ENCODE measurements at regions not wholly inside any gene's neighbourhood (a gene's known extent, or its start where the extent isn't known, plus 50 kb on each side); places are given as distances from the start of the nearest gene placed in this dataset.

DNA sequence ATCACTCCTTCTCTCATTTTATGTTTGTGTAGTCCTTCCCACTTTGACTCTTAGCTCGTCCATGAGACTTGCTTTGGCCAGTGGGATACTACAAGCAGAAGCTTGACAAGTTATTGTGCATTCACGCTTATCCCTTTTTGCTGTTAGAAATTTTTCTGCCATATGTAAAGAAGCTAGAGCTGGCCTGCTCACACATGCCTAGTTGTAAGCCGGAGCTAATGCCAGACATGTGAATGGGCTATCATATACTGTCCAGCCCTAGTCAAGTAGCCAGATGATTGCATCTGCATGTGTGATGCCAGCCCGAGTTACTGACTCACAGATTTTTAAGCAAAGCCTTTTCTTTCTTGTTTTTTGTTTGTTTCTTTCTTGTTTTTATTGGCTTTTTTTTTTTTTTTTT is 460.7 kb downstream of the TDRD3 start:
- ChIA-PET POLR2A (no interaction called here), CTCF (no interaction called here)
- H3K4me3 ChIP-seq (ENCODE audit: low read depth, low read length) = no peak overlapping the region
- TF ChIP-seq, protein P1, sequence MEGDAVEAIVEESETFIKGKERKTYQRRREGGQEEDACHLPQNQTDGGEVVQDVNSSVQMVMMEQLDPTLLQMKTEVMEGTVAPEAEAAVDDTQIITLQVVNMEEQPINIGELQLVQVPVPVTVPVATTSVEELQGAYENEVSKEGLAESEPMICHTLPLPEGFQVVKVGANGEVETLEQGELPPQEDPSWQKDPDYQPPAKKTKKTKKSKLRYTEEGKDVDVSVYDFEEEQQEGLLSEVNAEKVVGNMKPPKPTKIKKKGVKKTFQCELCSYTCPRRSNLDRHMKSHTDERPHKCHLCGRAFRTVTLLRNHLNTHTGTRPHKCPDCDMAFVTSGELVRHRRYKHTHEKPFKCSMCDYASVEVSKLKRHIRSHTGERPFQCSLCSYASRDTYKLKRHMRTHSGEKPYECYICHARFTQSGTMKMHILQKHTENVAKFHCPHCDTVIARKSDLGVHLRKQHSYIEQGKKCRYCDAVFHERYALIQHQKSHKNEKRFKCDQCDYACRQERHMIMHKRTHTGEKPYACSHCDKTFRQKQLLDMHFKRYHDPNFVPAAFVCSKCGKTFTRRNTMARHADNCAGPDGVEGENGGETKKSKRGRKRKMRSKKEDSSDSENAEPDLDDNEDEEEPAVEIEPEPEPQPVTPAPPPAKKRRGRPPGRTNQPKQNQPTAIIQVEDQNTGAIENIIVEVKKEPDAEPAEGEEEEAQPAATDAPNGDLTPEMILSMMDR (IDR thresholded peaks at IDR 0.05; ENCODE audit: insufficient read depth, low read length, missing control alignments) = no peak
- no peak for DNase-seq (ENCODE audit: low read depth, low spot score)

- POLR2A ChIA-PET = no interaction called here
- CTCF ChIA-PET = no interaction called here
These were observed 455.9 kb downstream of the TDRD3 start for GRCh38 chr13:60852886-60853285.

DNA sequence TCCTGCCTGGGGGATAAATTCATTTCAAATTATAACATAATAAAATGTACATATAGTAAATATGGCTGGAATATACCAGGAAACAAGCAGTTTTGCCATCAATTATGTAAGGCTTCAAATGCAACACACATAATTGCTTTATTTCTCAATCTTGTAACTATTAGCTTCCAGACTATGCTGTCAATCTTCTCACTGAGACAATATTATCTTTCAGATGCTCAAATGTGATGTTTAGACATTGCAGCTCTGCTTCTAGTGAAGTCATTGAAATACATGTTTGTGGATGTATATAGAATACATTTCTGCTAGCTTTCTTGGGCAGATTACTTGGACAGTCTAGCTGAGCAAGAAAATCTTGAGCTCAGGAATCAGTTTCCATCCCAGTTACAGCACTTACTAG is 454.4 kb downstream of the TDRD3 start:
- CTCF ChIA-PET = no interaction called here
- no peak overlapping the region for H3K4me3 ChIP-seq (ENCODE audit: low read depth, low read length)
- DNase-seq (ENCODE audit: low read depth, low spot score) = no peak
- TF ChIP-seq, protein P1 (IDR thresholded peaks at IDR 0.05; ENCODE audit: insufficient read depth, low read length, missing control alignments) = no peak
- POLR2A ChIA-PET = no interaction called here

More at GRCh38 chr13:60852886-60853285, 455.9 kb downstream of the TDRD3 start:
- H3K4me3 ChIP-seq (ENCODE audit: low read depth, low read length) = no peak overlapping the region
- TF ChIP-seq, protein P1 (IDR thresholded peaks at IDR 0.05; ENCODE audit: insufficient read depth, low read length, missing control alignments) = no peak
- no peak for DNase-seq (ENCODE audit: low read depth, low spot score)

- TF ChIP-seq, protein P1 (IDR thresholded peaks at IDR 0.05; ENCODE audit: insufficient read depth, low read length, missing control alignments) = no peak
These were observed 453.5 kb downstream of the TDRD3 start for GRCh38 chr13:60850526-60850925.

DNA sequence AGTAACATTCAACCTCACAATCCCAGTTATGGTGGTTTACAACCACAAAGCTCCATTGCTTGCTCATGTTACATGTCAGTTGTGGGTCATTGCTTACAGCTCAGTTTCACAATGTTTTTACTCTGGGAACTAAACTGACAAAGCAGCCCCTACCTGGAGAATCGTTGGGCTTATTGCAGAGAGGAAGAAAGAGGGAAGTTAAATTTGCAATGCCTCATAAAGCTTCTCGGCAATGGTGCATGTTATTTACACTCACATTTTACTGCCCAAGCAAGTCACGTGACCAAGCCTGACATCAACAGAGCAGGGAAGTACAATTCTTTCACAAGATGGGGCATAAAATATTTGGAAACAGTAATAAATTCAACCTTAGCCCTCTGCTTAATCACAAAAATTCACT is 441.6 kb downstream of the TDRD3 start:
- no peak for DNase-seq (ENCODE audit: low read depth, low spot score)
- no peak overlapping the region for H3K4me3 ChIP-seq (ENCODE audit: low read depth, low read length)
- CTCF ChIA-PET = no interaction called here
- POLR2A ChIA-PET = no interaction called here
- TF ChIP-seq, protein P1 (IDR thresholded peaks at IDR 0.05; ENCODE audit: insufficient read depth, low read length, missing control alignments) = no peak

More at GRCh38 chr13:60850526-60850925, 453.5 kb downstream of the TDRD3 start:
- no peak for DNase-seq (ENCODE audit: low read depth, low spot score)
- H3K4me3 ChIP-seq (ENCODE audit: low read depth, low read length) = no peak overlapping the region
- POLR2A ChIA-PET = no interaction called here
- CTCF ChIA-PET = no interaction called here

DNA sequence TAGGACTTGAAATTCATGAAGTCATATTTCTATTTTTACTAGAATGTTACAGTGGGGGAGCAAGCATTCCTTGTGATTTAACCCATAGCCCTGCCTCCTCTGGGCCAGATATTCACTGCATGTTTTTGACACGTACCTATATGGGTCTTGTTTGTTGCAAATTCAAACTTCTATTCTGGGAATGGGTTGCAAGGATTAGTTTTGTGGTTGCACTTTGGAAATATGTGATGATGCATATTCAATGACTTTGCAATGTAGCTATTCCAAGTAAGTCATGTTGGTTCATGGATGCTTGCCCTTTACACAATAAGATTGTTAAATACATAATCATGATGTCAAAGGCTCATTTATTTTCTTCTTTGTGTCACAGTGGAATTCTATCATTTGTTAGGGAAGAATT is 440.8 kb downstream of the TDRD3 start:
- no peak overlapping the region for H3K4me3 ChIP-seq (ENCODE audit: low read depth, low read length)
- TF ChIP-seq, protein P1 (IDR thresholded peaks at IDR 0.05; ENCODE audit: insufficient read depth, low read length, missing control alignments) = no peak
- ChIA-PET CTCF (no interaction called here), POLR2A (no interaction called here)
- no peak for DNase-seq (ENCODE audit: low read depth, low spot score)

Measured in AG04449 (cell line).